ENCODE measurements at regions not wholly inside any gene's neighbourhood (a gene's known extent, or its start where the extent isn't known, plus 50 kb on each side); places are given as distances from the start of the nearest gene placed in this dataset.

GRCh38 chr7:85489498-85489897 is 302.6 kb upstream of the SEMA3D start:
- Histone ChIP-seq H3K9ac (ENCODE audit: low read depth in 1 of 2, low read length in 2 of 2) (no peak overlapping the region), H3K9me3 (ENCODE audit: control insufficient read depth in 1 of 2, low read length in 2 of 2) (no peaks in the 10 kb centered on the region), H3K4me1 (ENCODE audit: control insufficient read depth in 1 of 2, insufficient read depth in 2 of 2, low read length in 2 of 2) (no peaks in the 10 kb centered on the region), H3K27ac (ENCODE audit: low read depth, low read length) (no peak overlapping the region), H3K27me3 (ENCODE audit: control insufficient read depth in 1 of 2, insufficient read depth in 2 of 2, low read length in 2 of 2) (no peaks in the 10 kb centered on the region), H3K36me3 (ENCODE audit: control insufficient read depth in 1 of 2, insufficient read depth in 2 of 2, low read length in 2 of 2) (no peaks in the 10 kb centered on the region), H3K4me3 (ENCODE audit: low read depth in 1 of 2, low read length in 2 of 2) (no peak overlapping the region)

GRCh38 chr7:85488406-85488805 is 301.6 kb upstream of the SEMA3D start:
- no peaks in the 10 kb centered on the region for H3K4me1 ChIP-seq (ENCODE audit: control insufficient read depth in 1 of 2, insufficient read depth in 2 of 2, low read length in 2 of 2)
- H3K36me3 ChIP-seq (ENCODE audit: control insufficient read depth in 1 of 2, insufficient read depth in 2 of 2, low read length in 2 of 2), result no peaks in the 10 kb centered on the region
- H3K27me3 ChIP-seq (ENCODE audit: control insufficient read depth in 1 of 2, insufficient read depth in 2 of 2, low read length in 2 of 2), result no peaks in the 10 kb centered on the region
- H3K4me3 ChIP-seq (ENCODE audit: low read depth in 1 of 2, low read length in 2 of 2), result no peak overlapping the region
- H3K27ac ChIP-seq (ENCODE audit: low read depth, low read length), result no peak overlapping the region
- no peak overlapping the region for H3K9ac ChIP-seq (ENCODE audit: low read depth in 1 of 2, low read length in 2 of 2)
- no peaks in the 10 kb centered on the region for H3K9me3 ChIP-seq (ENCODE audit: control insufficient read depth in 1 of 2, low read length in 2 of 2)

GRCh38 chr7:85483177-85483576 is 296.3 kb upstream of the SEMA3D start:
- Histone ChIP-seq H3K27me3 (ENCODE audit: control insufficient read depth in 1 of 2, insufficient read depth in 2 of 2, low read length in 2 of 2) (no peaks in the 10 kb centered on the region), H3K4me3 (ENCODE audit: low read depth in 1 of 2, low read length in 2 of 2) (no peak overlapping the region), H3K9me3 (ENCODE audit: control insufficient read depth in 1 of 2, low read length in 2 of 2) (no peaks in the 10 kb centered on the region), H3K27ac (ENCODE audit: low read depth, low read length) (no peak overlapping the region), H3K9ac (ENCODE audit: low read depth in 1 of 2, low read length in 2 of 2) (no peak overlapping the region), H3K4me1 (ENCODE audit: control insufficient read depth in 1 of 2, insufficient read depth in 2 of 2, low read length in 2 of 2) (no peaks in the 10 kb centered on the region), H3K36me3 (ENCODE audit: control insufficient read depth in 1 of 2, insufficient read depth in 2 of 2, low read length in 2 of 2) (no peaks in the 10 kb centered on the region)

- Histone ChIP-seq H3K27me3 (ENCODE audit: control insufficient read depth in 1 of 2, insufficient read depth in 2 of 2, low read length in 2 of 2) (no peaks in the 10 kb centered on the region), H3K4me3 (ENCODE audit: low read depth in 1 of 2, low read length in 2 of 2) (no peak overlapping the region), H3K4me1 (ENCODE audit: control insufficient read depth in 1 of 2, insufficient read depth in 2 of 2, low read length in 2 of 2) (no peaks in the 10 kb centered on the region), H3K9ac (ENCODE audit: low read depth in 1 of 2, low read length in 2 of 2) (no peak overlapping the region), H3K9me3 (ENCODE audit: control insufficient read depth in 1 of 2, low read length in 2 of 2) (no peaks in the 10 kb centered on the region), H3K27ac (ENCODE audit: low read depth, low read length) (no peak overlapping the region), H3K36me3 (ENCODE audit: control insufficient read depth in 1 of 2, insufficient read depth in 2 of 2, low read length in 2 of 2) (no peaks in the 10 kb centered on the region)
Measured at GRCh38 chr7:85480666-85481065, 293.8 kb upstream of the SEMA3D start.

GRCh38 chr7:85479918-85480643 is 293.2 kb upstream of the SEMA3D start:
- Histone ChIP-seq H3K4me1 (ENCODE audit: control insufficient read depth in 1 of 2, insufficient read depth in 2 of 2, low read length in 2 of 2) (no peaks in the 10 kb centered on the region), H3K4me3 (ENCODE audit: low read depth in 1 of 2, low read length in 2 of 2) (no peak overlapping the region), H3K27me3 (ENCODE audit: control insufficient read depth in 1 of 2, insufficient read depth in 2 of 2, low read length in 2 of 2) (no peaks in the 10 kb centered on the region), H3K27ac (ENCODE audit: low read depth, low read length) (no peak overlapping the region), H3K9ac (ENCODE audit: low read depth in 1 of 2, low read length in 2 of 2) (no peak overlapping the region), H3K9me3 (ENCODE audit: control insufficient read depth in 1 of 2, low read length in 2 of 2) (no peaks in the 10 kb centered on the region), H3K36me3 (ENCODE audit: control insufficient read depth in 1 of 2, insufficient read depth in 2 of 2, low read length in 2 of 2) (no peaks in the 10 kb centered on the region)

- Histone ChIP-seq H3K9ac (ENCODE audit: low read depth in 1 of 2, low read length in 2 of 2) (no peak overlapping the region), H3K9me3 (ENCODE audit: control insufficient read depth in 1 of 2, low read length in 2 of 2) (no peaks in the 10 kb centered on the region), H3K27me3 (ENCODE audit: control insufficient read depth in 1 of 2, insufficient read depth in 2 of 2, low read length in 2 of 2) (no peaks in the 10 kb centered on the region), H3K4me3 (ENCODE audit: low read depth in 1 of 2, low read length in 2 of 2) (no peak overlapping the region), H3K36me3 (ENCODE audit: control insufficient read depth in 1 of 2, insufficient read depth in 2 of 2, low read length in 2 of 2) (no peaks in the 10 kb centered on the region), H3K27ac (ENCODE audit: low read depth, low read length) (no peak overlapping the region), H3K4me1 (ENCODE audit: control insufficient read depth in 1 of 2, insufficient read depth in 2 of 2, low read length in 2 of 2) (no peaks in the 10 kb centered on the region)
Measured at GRCh38 chr7:85478530-85478929, 291.7 kb upstream of the SEMA3D start.

- Histone ChIP-seq H3K36me3 (ENCODE audit: control insufficient read depth in 1 of 2, insufficient read depth in 2 of 2, low read length in 2 of 2) (no peaks in the 10 kb centered on the region), H3K27me3 (ENCODE audit: control insufficient read depth in 1 of 2, insufficient read depth in 2 of 2, low read length in 2 of 2) (no peaks in the 10 kb centered on the region), H3K9ac (ENCODE audit: low read depth in 1 of 2, low read length in 2 of 2) (no peak overlapping the region), H3K4me1 (ENCODE audit: control insufficient read depth in 1 of 2, insufficient read depth in 2 of 2, low read length in 2 of 2) (no peaks in the 10 kb centered on the region), H3K9me3 (ENCODE audit: control insufficient read depth in 1 of 2, low read length in 2 of 2) (no peaks in the 10 kb centered on the region), H3K4me3 (ENCODE audit: low read depth in 1 of 2, low read length in 2 of 2) (no peak overlapping the region), H3K27ac (ENCODE audit: low read depth, low read length) (no peak overlapping the region)
Measured at GRCh38 chr7:85475476-85475875, 288.6 kb upstream of the SEMA3D start.

GRCh38 chr7:85475071-85475470 is 288.2 kb upstream of the SEMA3D start:
- Histone ChIP-seq H3K36me3 (ENCODE audit: control insufficient read depth in 1 of 2, insufficient read depth in 2 of 2, low read length in 2 of 2) (no peaks in the 10 kb centered on the region), H3K27ac (ENCODE audit: low read depth, low read length) (no peak overlapping the region), H3K27me3 (ENCODE audit: control insufficient read depth in 1 of 2, insufficient read depth in 2 of 2, low read length in 2 of 2) (no peaks in the 10 kb centered on the region), H3K4me1 (ENCODE audit: control insufficient read depth in 1 of 2, insufficient read depth in 2 of 2, low read length in 2 of 2) (no peaks in the 10 kb centered on the region), H3K9ac (ENCODE audit: low read depth in 1 of 2, low read length in 2 of 2) (no peak overlapping the region), H3K4me3 (ENCODE audit: low read depth in 1 of 2, low read length in 2 of 2) (no peak overlapping the region), H3K9me3 (ENCODE audit: control insufficient read depth in 1 of 2, low read length in 2 of 2) (no peaks in the 10 kb centered on the region)

- no peak overlapping the region for H3K4me3 ChIP-seq (ENCODE audit: low read depth in 1 of 2, low read length in 2 of 2)
- H3K4me1 ChIP-seq (ENCODE audit: control insufficient read depth in 1 of 2, insufficient read depth in 2 of 2, low read length in 2 of 2), result no peaks in the 10 kb centered on the region
- no peaks in the 10 kb centered on the region for H3K9me3 ChIP-seq (ENCODE audit: control insufficient read depth in 1 of 2, low read length in 2 of 2)
- H3K27ac ChIP-seq (ENCODE audit: low read depth, low read length), result no peak overlapping the region
- no peak overlapping the region for H3K9ac ChIP-seq (ENCODE audit: low read depth in 1 of 2, low read length in 2 of 2)
- H3K27me3 ChIP-seq (ENCODE audit: control insufficient read depth in 1 of 2, insufficient read depth in 2 of 2, low read length in 2 of 2), result no peaks in the 10 kb centered on the region
- H3K36me3 ChIP-seq (ENCODE audit: control insufficient read depth in 1 of 2, insufficient read depth in 2 of 2, low read length in 2 of 2), result no peaks in the 10 kb centered on the region
Measured at GRCh38 chr7:85474234-85474633, 287.4 kb upstream of the SEMA3D start.

- Histone ChIP-seq H3K9me3 (ENCODE audit: control insufficient read depth in 1 of 2, low read length in 2 of 2) (no peaks in the 10 kb centered on the region), H3K4me3 (ENCODE audit: low read depth in 1 of 2, low read length in 2 of 2) (no peak overlapping the region), H3K27ac (ENCODE audit: low read depth, low read length) (no peak overlapping the region), H3K9ac (ENCODE audit: low read depth in 1 of 2, low read length in 2 of 2) (no peak overlapping the region), H3K27me3 (ENCODE audit: control insufficient read depth in 1 of 2, insufficient read depth in 2 of 2, low read length in 2 of 2) (no peaks in the 10 kb centered on the region), H3K4me1 (ENCODE audit: control insufficient read depth in 1 of 2, insufficient read depth in 2 of 2, low read length in 2 of 2) (no peaks in the 10 kb centered on the region), H3K36me3 (ENCODE audit: control insufficient read depth in 1 of 2, insufficient read depth in 2 of 2, low read length in 2 of 2) (no peaks in the 10 kb centered on the region)
Measured at GRCh38 chr7:85471740-85472139, 284.9 kb upstream of the SEMA3D start.

- Histone ChIP-seq H3K9me3 (ENCODE audit: control insufficient read depth in 1 of 2, low read length in 2 of 2) (no peaks in the 10 kb centered on the region), H3K4me1 (ENCODE audit: control insufficient read depth in 1 of 2, insufficient read depth in 2 of 2, low read length in 2 of 2) (no peaks in the 10 kb centered on the region), H3K9ac (ENCODE audit: low read depth in 1 of 2, low read length in 2 of 2) (no peak overlapping the region), H3K36me3 (ENCODE audit: control insufficient read depth in 1 of 2, insufficient read depth in 2 of 2, low read length in 2 of 2) (no peaks in the 10 kb centered on the region), H3K27me3 (ENCODE audit: control insufficient read depth in 1 of 2, insufficient read depth in 2 of 2, low read length in 2 of 2) (no peaks in the 10 kb centered on the region), H3K27ac (ENCODE audit: low read depth, low read length) (no peak overlapping the region), H3K4me3 (ENCODE audit: low read depth in 1 of 2, low read length in 2 of 2) (no peak overlapping the region)
Measured at GRCh38 chr7:85471307-85471706, 284.5 kb upstream of the SEMA3D start.

Data from duodenal mucosa (tissue), 2 donors.